Ovary (tissue), 3 donors: ENCODE measurements at regions not wholly inside any gene's neighbourhood (a gene's known extent, or its start where the extent isn't known, plus 50 kb on each side); places are given as distances from the start of the nearest gene placed in this dataset.

Experiments used
- CTCF ChIP-seq, 3 donors: fragments of 450-650 bp in 2 of 3; fragments of 200-600 bp in 1 of 3; IDR thresholded peaks; one replicate each; pipeline versions ENCODE4 v1.5.1 to v1.8.0; 2016 to 2022; ENCODE audit warnings: antibody characterized with exemption in 3 of 3, mild to moderate bottlenecking in 1 of 3
- EP300 ChIP-seq: sonication (generic); formaldehyde crosslinking; IDR thresholded peaks from one replicate; pipeline ENCODE4 v1.6.1; 2017; ENCODE audit warnings: antibody characterized with exemption
- POLR2A ChIP-seq: fragments of 450-650 bp; IDR thresholded peaks from one replicate; pipeline ENCODE4 v1.6.1; 2017; ENCODE audit warnings: antibody characterized with exemption, mild to moderate bottlenecking, moderate library complexity
- donor health status: DM: no; HTN: no; CAD: no.

- TF ChIP-seq CTCF (IDR thresholded peaks at IDR 0.05) = no peak
- TF ChIP-seq POLR2A = no peak
- no peak for TF ChIP-seq EP300
Observed at GRCh38 chr14:61607570-61608244, 87.6 kb upstream of the HIF1A start.
